NCI-H2107 treated with DMSO at 0.1 percent for 48 hours (cell line): ENCODE measurements at regions not wholly inside any gene's neighbourhood (a gene's known extent, or its start where the extent isn't known, plus 50 kb on each side); places are given as distances from the start of the nearest gene placed in this dataset.

ENCODE experiments used
- DNase-seq: peaks from one replicate; lab custom pipeline; 2025; ENCODE audit not compliant: unreplicated experiment; lab: John Stamatoyannopoulos, UW

DNA sequence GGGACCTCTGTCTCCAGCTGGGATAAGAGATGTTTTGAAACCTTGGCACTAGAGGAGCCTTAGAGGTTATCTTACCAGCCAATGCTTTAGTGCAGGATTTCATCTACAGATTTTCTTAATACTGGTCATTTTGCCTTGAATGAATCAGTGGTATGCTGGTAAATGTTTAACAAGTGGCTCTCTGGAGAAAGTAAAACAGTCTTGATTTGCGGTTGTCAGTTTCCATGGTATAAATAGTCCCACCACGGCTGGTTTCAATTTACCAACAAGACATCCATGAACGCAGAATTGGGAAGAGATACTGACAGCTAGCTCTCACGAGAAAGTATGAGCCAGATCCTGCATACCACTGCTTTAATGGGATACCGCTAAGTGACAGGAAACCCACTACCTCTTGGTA lies 56.7 kb upstream of the CXCL14 start:
- no peak for DNase-seq

DNA sequence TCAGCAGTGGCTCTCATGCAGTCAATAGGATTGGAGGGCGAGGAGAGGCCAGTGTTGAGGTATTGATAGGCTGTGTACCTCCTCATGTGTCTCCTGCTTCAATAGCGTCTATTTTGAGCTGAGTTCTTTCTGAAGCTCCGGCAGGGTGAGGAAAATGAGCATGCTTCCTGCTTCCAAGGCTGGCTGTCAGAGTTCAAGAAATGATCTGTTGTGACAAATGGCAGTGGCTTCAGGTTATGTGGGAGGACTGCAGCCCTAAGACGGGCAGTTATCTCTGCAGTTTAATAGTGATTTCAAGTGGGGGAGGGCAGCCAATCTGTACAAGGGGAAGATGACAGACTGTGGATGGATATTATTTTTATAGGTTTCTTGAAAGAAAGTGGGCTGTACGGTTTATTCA lies 54.0 kb upstream of the CXCL14 start:
- no peak for DNase-seq

DNA sequence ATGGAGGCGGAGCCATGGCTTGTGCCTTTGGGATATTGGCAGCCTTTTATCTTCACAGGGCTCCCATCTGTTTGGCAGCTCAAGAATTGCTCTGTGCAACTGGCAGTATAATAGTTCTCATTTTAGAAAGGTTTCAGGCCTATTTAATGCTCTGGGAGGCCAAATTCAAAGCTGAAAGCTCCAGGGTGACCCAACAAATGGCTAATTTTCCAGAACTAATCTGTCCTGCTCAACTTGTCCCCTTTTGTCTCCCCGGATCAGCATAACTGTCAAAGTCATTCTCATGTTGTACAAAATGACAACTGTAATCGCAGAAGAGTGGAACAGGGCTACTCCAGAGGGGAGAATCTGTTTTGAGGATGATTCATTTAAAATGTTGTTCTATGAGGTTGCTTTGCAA lies 52.6 kb upstream of the CXCL14 start:
- no peak for DNase-seq

DNA sequence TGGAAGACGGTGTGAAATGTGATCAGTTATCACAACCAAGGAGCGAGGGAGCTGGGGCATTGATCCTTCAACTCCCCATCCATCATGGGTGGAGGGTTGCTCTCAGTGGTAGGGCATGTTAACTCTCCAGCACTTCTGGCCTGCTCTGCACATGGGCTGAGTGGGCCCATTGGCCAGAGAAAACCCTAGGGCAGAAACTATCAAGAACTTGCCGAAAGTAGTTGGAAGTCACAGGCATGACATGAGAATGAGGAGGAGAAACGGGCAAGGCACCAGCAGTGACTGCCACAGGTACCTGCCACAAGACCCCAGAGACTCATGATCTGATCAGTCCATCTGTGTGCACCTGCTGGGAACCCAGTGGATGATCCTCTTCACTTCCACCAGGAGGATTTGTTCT lies 50.9 kb upstream of the CXCL14 start:
- no peak for DNase-seq

DNA sequence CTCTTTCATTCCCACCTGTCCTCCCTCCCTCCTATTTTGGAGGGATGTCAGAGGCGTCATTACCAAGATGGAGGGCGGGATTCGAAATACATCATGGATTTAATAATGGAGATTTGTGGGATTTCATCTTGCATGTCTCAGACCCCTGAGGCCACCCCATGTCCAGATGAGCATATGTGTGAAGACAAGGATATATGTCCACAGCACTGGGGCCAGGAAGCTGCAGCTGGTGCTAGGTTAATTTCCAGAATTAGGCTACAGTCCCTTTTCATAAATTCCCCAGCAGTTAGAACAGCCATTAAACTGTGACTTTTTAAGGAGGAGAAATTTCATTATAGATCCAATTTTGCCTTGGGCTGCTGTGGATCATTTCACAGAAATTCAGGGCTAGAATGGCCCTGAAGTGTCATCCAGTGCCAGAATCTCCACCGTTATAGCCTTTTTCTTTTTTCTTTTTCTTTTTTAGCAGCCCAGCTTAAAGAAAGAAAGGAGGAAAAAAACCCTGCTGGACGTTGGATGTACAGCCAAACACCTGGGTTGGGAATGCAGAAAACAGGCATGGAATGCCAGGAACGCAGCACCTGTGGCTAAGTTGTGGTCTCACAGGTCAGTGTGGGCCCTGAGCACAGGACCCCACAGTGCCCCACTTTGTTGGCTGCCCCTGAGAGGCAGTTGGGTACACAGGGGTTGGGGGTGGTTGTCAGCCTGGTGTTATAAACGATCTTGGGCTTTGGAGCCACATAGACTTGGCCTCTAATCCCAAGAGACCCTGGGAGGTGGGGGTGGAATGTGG lies 50.2 kb upstream of the CXCL14 start:
- no peak for DNase-seq
